ENCODE measurements at regions not wholly inside any gene's neighbourhood (a gene's known extent, or its start where the extent isn't known, plus 50 kb on each side); places are given as distances from the start of the nearest gene placed in this dataset.

- 85% methylated on average over 11 of the region's 11 CpGs for WGBS (ENCODE audit: insufficient coverage)
- DNase-seq (no peak), ATAC-seq (replicated peaks in 1 of 4) (no peak)
- Histone ChIP-seq H3K4me1 (ENCODE audit: control insufficient read depth in 1 of 2, extremely low read depth in 1 of 2, insufficient read depth in 2 of 2, low read length in 2 of 2) (no peaks in the 10 kb centered on the region), H3K9me3 (no peaks in the 10 kb centered on the region), H3K27me3 (replicated peaks in 1 of 2; ENCODE audit: control insufficient read depth in 2 of 2, extremely low read depth in 1 of 2, insufficient read depth in 2 of 2, low read length in 1 of 2) (peaks cover 0 to 13% of the 10 kb centered on the region in 2 experiments), H3K4me3 (ENCODE audit: control insufficient read depth in 1 of 2, extremely low read depth in 1 of 2, low read length in 1 of 2) (no peak overlapping the region), H3K27ac (ENCODE audit: low read length) (no peak overlapping the region), H3K36me3 (ENCODE audit: control insufficient read depth in 2 of 2, extremely low read depth in 1 of 2, insufficient read depth in 1 of 2, low read length in 1 of 2) (no peaks in the 10 kb centered on the region)
- POLR2A ChIA-PET = no interaction called here
- H3K4me1 Mint-ChIP-seq = no peaks in the 10 kb centered on the region
- H3K27me3 Mint-ChIP-seq = peaks cover 4% of the 10 kb centered on the region in 2 donors
- CTCF ChIA-PET = no interaction called here
- H3K27ac Mint-ChIP-seq = no peak overlapping the region
- peaks cover 0 to 15% (median 0%) of the 10 kb centered on the region in 3 donors for H3K9me3 Mint-ChIP-seq
- no peaks in the 10 kb centered on the region for H3K36me3 Mint-ChIP-seq
- H3K4me3 Mint-ChIP-seq = no peak overlapping the region
These were observed 503.0 kb upstream of the MYT1L start for GRCh38 chr2:2834105-2834504.

GRCh38 chr2:2832657-2833056, 501.6 kb upstream of the MYT1L start:
- ChIA-PET CTCF (no interaction called here), POLR2A (no interaction called here)
- H3K4me3 Mint-ChIP-seq = no peak overlapping the region
- DNase-seq (no peak), ATAC-seq (replicated peaks in 1 of 4) (no peak)
- WGBS (ENCODE audit: insufficient coverage) = 80% methylated on average over 6 of the region's 9 CpGs
- Histone ChIP-seq H3K4me1 (ENCODE audit: control insufficient read depth in 1 of 2, extremely low read depth in 1 of 2, insufficient read depth in 2 of 2, low read length in 2 of 2) (no peaks in the 10 kb centered on the region), H3K4me3 (ENCODE audit: control insufficient read depth in 1 of 2, extremely low read depth in 1 of 2, low read length in 1 of 2) (no peak overlapping the region), H3K27ac (ENCODE audit: low read length) (no peak overlapping the region), H3K36me3 (ENCODE audit: control insufficient read depth in 2 of 2, extremely low read depth in 1 of 2, insufficient read depth in 1 of 2, low read length in 1 of 2) (no peaks in the 10 kb centered on the region), H3K9me3 (no peaks in the 10 kb centered on the region), H3K27me3 (replicated peaks in 1 of 2; ENCODE audit: control insufficient read depth in 2 of 2, extremely low read depth in 1 of 2, insufficient read depth in 2 of 2, low read length in 1 of 2) (peaks cover 0 to 6% of the 10 kb centered on the region in 2 experiments)
- H3K36me3 Mint-ChIP-seq = no peaks in the 10 kb centered on the region
- peaks cover 0 to 4% of the 10 kb centered on the region in 2 donors for H3K27me3 Mint-ChIP-seq
- H3K4me1 Mint-ChIP-seq = no peaks in the 10 kb centered on the region
- H3K27ac Mint-ChIP-seq = no peak overlapping the region
- H3K9me3 Mint-ChIP-seq = peaks cover 0 to 10% (median 0%) of the 10 kb centered on the region in 3 donors

- Mint-ChIP-seq H3K4me3 (no peak overlapping the region), H3K27me3 (peaks cover 0 to 4% of the 10 kb centered on the region in 2 donors), H3K4me1 (no peaks in the 10 kb centered on the region), H3K9me3 (peaks cover 0 to 8% (median 0%) of the 10 kb centered on the region in 3 donors), H3K36me3 (no peaks in the 10 kb centered on the region), H3K27ac (no peak overlapping the region)
- ChIA-PET CTCF (no interaction called here), POLR2A (no interaction called here)
- no peaks in the 10 kb centered on the region for H3K4me1 ChIP-seq (ENCODE audit: control insufficient read depth in 1 of 2, extremely low read depth in 1 of 2, insufficient read depth in 2 of 2, low read length in 2 of 2)
- H3K36me3 ChIP-seq (ENCODE audit: control insufficient read depth in 2 of 2, extremely low read depth in 1 of 2, insufficient read depth in 1 of 2, low read length in 1 of 2) = no peaks in the 10 kb centered on the region
- no peak for DNase-seq
- no peak overlapping the region for H3K4me3 ChIP-seq (ENCODE audit: control insufficient read depth in 1 of 2, extremely low read depth in 1 of 2, low read length in 1 of 2)
- no peak for ATAC-seq (replicated peaks in 1 of 4)
- WGBS (ENCODE audit: insufficient coverage) = 63% methylated on average over 4 of the region's 11 CpGs
- H3K27me3 ChIP-seq (replicated peaks in 1 of 2; ENCODE audit: control insufficient read depth in 2 of 2, extremely low read depth in 1 of 2, insufficient read depth in 2 of 2, low read length in 1 of 2) = peaks cover 0 to 4% of the 10 kb centered on the region in 2 experiments
- no peaks in the 10 kb centered on the region for H3K9me3 ChIP-seq
- H3K27ac ChIP-seq (ENCODE audit: low read length) = no peak overlapping the region
These were observed 500.6 kb upstream of the MYT1L start for GRCh38 chr2:2831633-2832032.

GRCh38 chr2:2830576-2830975, 499.5 kb upstream of the MYT1L start:
- peaks cover 0 to 8% of the 10 kb centered on the region in 2 experiments for H3K27me3 ChIP-seq (replicated peaks in 1 of 2; ENCODE audit: control insufficient read depth in 2 of 2, extremely low read depth in 1 of 2, insufficient read depth in 2 of 2, low read length in 1 of 2)
- no peak overlapping the region for H3K27ac Mint-ChIP-seq
- H3K27ac ChIP-seq (ENCODE audit: low read length) = no peak overlapping the region
- H3K27me3 Mint-ChIP-seq = peaks cover 0 to 4% of the 10 kb centered on the region in 2 donors
- 82% methylated on average over 3 of the region's 3 CpGs for WGBS (ENCODE audit: insufficient coverage)
- H3K36me3 Mint-ChIP-seq = no peaks in the 10 kb centered on the region
- H3K9me3 Mint-ChIP-seq = no peaks in the 10 kb centered on the region
- H3K4me1 ChIP-seq (ENCODE audit: control insufficient read depth in 1 of 2, extremely low read depth in 1 of 2, insufficient read depth in 2 of 2, low read length in 2 of 2) = no peaks in the 10 kb centered on the region
- no peaks in the 10 kb centered on the region for H3K4me1 Mint-ChIP-seq
- H3K4me3 Mint-ChIP-seq = no peak overlapping the region
- ChIA-PET CTCF (no interaction called here), POLR2A (no interaction called here)
- no peak for ATAC-seq (replicated peaks in 1 of 4)
- no peak for DNase-seq
- no peaks in the 10 kb centered on the region for H3K36me3 ChIP-seq (ENCODE audit: control insufficient read depth in 2 of 2, extremely low read depth in 1 of 2, insufficient read depth in 1 of 2, low read length in 1 of 2)
- no peaks in the 10 kb centered on the region for H3K9me3 ChIP-seq
- H3K4me3 ChIP-seq (ENCODE audit: control insufficient read depth in 1 of 2, extremely low read depth in 1 of 2, low read length in 1 of 2) = no peak overlapping the region

GRCh38 chr2:2828774-2829368, 497.8 kb upstream of the MYT1L start:
- ChIA-PET POLR2A (no interaction called here), CTCF (no interaction called here)
- Histone ChIP-seq H3K36me3 (ENCODE audit: control insufficient read depth in 2 of 2, extremely low read depth in 1 of 2, insufficient read depth in 1 of 2, low read length in 1 of 2) (no peaks in the 10 kb centered on the region), H3K27ac (ENCODE audit: low read length) (no peak overlapping the region), H3K4me3 (ENCODE audit: control insufficient read depth in 1 of 2, extremely low read depth in 1 of 2, low read length in 1 of 2) (no peak overlapping the region), H3K4me1 (ENCODE audit: control insufficient read depth in 1 of 2, extremely low read depth in 1 of 2, insufficient read depth in 2 of 2, low read length in 2 of 2) (no peaks in the 10 kb centered on the region), H3K9me3 (no peaks in the 10 kb centered on the region), H3K27me3 (replicated peaks in 1 of 2; ENCODE audit: control insufficient read depth in 2 of 2, extremely low read depth in 1 of 2, insufficient read depth in 2 of 2, low read length in 1 of 2) (peaks cover 0 to 8% of the 10 kb centered on the region in 2 experiments)
- Mint-ChIP-seq H3K4me3 (no peak overlapping the region), H3K36me3 (no peaks in the 10 kb centered on the region), H3K9me3 (peaks cover 0 to 3% (median 3%) of the 10 kb centered on the region in 3 donors), H3K27me3 (peaks cover 4 to 6% of the 10 kb centered on the region in 2 donors), H3K27ac (no peak overlapping the region), H3K4me1 (no peaks in the 10 kb centered on the region)
- ATAC-seq (replicated peaks in 1 of 4) = no peak
- DNase-seq = no peak
- 84% methylated on average over 13 of the region's 13 CpGs for WGBS (ENCODE audit: insufficient coverage)

GRCh38 chr2:2827761-2828221, 496.7 kb upstream of the MYT1L start:
- Histone ChIP-seq H3K4me1 (ENCODE audit: control insufficient read depth in 1 of 2, extremely low read depth in 1 of 2, insufficient read depth in 2 of 2, low read length in 2 of 2) (no peaks in the 10 kb centered on the region), H3K4me3 (ENCODE audit: control insufficient read depth in 1 of 2, extremely low read depth in 1 of 2, low read length in 1 of 2) (no peak overlapping the region), H3K27me3 (replicated peaks in 1 of 2; ENCODE audit: control insufficient read depth in 2 of 2, extremely low read depth in 1 of 2, insufficient read depth in 2 of 2, low read length in 1 of 2) (peaks cover 0 to 8% of the 10 kb centered on the region in 2 experiments), H3K36me3 (ENCODE audit: control insufficient read depth in 2 of 2, extremely low read depth in 1 of 2, insufficient read depth in 1 of 2, low read length in 1 of 2) (no peaks in the 10 kb centered on the region), H3K27ac (ENCODE audit: low read length) (no peak overlapping the region), H3K9me3 (no peaks in the 10 kb centered on the region)
- Mint-ChIP-seq H3K4me1 (no peaks in the 10 kb centered on the region), H3K4me3 (no peak overlapping the region), H3K36me3 (no peaks in the 10 kb centered on the region), H3K9me3 (peaks cover 0 to 3% (median 3%) of the 10 kb centered on the region in 3 donors), H3K27ac (no peak overlapping the region), H3K27me3 (peaks cover 4 to 7% of the 10 kb centered on the region in 2 donors)
- DNase-seq = no peak
- ChIA-PET POLR2A (no interaction called here), CTCF (no interaction called here)
- 89% methylated on average over 4 of the region's 8 CpGs for WGBS (ENCODE audit: insufficient coverage)
- no peak for ATAC-seq (replicated peaks in 1 of 4)

All from T-cell (primary cell).